D721Med (cell line): ENCODE measurements at regions not wholly inside any gene's neighbourhood (a gene's known extent, or its start where the extent isn't known, plus 50 kb on each side); places are given as distances from the start of the nearest gene placed in this dataset.

ENCODE experiments used
- DNase-seq: peaks from one replicate; pipeline ENCODE4 v3.0.0; 2011; ENCODE audit warnings: low spot score; ENCODE audit not compliant: insufficient read length
- FAIRE-seq: peaks from 2 replicates; lab custom pipeline; 2011; peaks lifted over from hg19 to GRCh38; lab: Jason Lieb, UNC
- TF ChIP-seq, protein P1 (sequence below): IDR thresholded peaks from 2 replicates; pipeline ENCODE4 v1.5.1; 2012; ENCODE audit warnings: mild to moderate bottlenecking, control low read depth; ENCODE audit not compliant: insufficient read depth; ENCODE audit errors: missing control alignments

DNA sequence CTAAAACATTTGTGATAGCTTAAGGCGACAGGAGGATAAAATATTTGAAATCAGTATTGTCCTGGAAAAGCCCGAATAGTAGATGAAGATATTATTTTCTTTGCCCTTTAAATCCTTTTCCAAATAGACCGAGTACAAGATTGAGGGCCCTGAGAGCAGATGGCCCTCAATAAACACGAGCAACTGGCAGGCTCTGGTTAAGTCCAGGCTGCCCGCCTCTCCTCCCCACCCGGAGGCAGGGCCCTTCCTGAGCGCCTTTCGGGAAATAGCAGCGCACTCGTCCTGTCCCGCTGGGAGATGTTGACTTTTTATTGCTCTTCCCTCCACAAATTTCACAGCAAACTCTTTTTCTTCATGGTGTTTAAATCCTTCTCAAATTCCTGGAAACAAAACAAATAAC is 50.8 kb upstream of the MAX start:
- TF ChIP-seq, protein P1, sequence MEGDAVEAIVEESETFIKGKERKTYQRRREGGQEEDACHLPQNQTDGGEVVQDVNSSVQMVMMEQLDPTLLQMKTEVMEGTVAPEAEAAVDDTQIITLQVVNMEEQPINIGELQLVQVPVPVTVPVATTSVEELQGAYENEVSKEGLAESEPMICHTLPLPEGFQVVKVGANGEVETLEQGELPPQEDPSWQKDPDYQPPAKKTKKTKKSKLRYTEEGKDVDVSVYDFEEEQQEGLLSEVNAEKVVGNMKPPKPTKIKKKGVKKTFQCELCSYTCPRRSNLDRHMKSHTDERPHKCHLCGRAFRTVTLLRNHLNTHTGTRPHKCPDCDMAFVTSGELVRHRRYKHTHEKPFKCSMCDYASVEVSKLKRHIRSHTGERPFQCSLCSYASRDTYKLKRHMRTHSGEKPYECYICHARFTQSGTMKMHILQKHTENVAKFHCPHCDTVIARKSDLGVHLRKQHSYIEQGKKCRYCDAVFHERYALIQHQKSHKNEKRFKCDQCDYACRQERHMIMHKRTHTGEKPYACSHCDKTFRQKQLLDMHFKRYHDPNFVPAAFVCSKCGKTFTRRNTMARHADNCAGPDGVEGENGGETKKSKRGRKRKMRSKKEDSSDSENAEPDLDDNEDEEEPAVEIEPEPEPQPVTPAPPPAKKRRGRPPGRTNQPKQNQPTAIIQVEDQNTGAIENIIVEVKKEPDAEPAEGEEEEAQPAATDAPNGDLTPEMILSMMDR = no peak
- DNase-seq (peak; percentile 73), FAIRE-seq (no peak)

DNA sequence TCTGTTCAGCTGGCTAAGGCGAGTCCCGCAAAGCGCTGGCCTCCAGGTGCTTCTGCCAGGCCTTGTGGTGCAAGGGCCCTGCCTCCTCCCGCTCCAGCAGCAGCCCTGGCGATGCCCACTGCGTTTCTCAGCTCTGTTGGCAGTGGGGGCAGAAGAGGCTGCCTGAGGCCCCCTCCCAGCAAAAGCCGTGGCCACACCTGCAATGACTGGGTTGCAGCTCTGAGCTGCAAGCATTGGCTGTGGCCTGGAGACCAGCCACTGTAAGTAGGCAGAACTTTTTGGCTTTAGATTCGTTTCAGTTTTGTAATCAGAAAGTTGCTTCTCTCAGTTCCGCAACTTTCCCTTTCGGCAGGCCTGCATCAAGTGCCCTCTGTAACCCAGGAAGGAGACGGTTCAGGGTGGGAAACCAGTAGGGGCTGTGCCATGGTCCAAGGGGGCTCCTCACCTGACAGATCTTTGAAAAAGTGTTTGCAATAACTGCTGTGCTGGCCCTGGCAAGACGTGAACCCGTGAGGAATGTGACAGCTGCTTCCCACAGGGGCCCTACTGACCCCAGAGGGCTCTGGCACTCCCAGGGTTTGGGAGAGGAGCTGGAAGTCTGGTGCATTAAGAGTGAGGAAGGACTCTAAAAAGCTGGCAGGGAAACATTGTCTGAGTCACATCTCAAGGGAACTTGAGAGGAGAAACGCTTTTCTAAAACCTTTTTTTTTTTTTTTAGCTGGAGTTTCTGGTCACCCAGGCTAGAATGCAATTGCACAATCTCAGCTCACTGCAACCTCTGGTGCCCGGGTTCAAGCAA is 54.5 kb upstream of the MAX start:
- no peak for DNase-seq
- no peak for FAIRE-seq
- TF ChIP-seq, protein P1 = no peak

DNA sequence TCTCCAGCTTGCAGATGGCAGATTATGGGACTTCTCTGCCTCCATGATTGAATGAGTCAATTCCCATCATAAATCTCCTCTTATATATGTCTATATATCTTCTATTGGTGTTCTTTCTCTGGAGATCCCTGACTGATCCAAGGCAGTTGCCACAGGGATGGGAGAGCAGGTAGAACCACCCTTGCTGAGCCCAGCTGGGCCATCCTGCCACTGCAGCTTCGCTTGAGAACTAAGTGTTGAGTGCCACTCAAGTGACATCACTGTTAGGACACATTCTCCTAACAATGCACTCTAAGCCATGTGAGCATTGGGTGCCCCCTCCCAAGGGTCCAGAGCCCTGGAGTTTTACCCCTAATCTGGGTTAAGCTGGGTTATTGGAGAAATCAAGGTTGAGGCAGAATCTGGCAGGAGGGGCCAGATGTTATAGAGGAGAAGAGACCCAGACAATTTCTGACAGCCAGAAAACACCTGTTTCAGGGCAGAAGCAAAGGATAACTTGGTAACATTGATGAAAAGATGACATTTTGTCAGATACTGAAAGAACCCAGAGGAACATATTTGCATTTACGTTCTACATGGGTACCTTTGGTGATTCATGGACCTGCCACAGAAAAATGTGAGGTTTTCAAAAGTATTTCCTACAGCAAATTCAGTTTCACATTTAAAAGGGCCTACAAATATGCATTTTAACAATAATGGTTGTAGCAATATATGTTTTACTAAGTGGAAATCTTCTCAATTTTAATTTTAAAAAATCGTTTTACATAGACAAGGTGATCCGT is 57.2 kb upstream of the MAX start:
- DNase-seq (no peak), FAIRE-seq (no peak)
- TF ChIP-seq, protein P1 = no peak

DNA sequence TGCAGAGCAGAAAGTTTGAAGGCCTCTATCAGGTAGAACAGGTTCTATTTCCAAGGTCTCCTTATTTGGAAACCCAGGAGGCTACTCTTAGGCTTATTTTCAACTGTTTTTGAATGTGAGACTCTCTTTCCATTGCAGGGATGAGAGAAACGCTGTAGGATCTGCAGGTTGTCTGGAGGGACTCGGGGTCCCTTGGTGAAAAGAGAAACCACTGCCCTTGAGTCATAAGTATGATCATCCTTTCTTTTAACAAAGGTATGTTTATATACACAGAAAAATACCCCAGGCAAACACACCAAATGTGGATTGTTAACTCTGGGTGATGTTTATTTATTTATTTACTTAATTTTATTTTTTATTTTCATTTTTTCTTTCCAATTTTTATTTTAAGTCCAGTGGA is 57.8 kb upstream of the MAX start:
- FAIRE-seq = no peak
- TF ChIP-seq, protein P1 = no peak
- no peak for DNase-seq

DNA sequence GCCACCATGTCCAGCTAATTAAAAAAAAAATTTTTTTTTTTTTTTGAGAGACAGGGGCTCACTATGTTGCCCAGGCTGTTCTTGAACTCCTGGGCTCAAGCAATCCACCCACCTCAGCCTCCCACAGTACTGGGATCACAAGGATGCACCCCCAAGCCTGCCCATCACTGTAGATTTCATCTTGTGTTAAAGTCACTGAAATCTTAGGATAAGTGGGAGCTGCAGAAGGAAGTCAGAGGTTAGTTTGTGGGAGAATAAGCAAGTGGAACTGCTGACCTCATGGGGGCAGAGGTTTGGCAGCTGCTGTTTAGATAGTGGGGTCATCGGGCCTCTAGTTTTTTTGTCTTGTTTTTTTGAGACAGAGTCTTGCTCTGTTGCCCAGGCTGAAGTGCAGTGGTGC is 59.7 kb upstream of the MAX start:
- FAIRE-seq (no peak), DNase-seq (no peak)
- TF ChIP-seq, protein P1 = no peak

DNA sequence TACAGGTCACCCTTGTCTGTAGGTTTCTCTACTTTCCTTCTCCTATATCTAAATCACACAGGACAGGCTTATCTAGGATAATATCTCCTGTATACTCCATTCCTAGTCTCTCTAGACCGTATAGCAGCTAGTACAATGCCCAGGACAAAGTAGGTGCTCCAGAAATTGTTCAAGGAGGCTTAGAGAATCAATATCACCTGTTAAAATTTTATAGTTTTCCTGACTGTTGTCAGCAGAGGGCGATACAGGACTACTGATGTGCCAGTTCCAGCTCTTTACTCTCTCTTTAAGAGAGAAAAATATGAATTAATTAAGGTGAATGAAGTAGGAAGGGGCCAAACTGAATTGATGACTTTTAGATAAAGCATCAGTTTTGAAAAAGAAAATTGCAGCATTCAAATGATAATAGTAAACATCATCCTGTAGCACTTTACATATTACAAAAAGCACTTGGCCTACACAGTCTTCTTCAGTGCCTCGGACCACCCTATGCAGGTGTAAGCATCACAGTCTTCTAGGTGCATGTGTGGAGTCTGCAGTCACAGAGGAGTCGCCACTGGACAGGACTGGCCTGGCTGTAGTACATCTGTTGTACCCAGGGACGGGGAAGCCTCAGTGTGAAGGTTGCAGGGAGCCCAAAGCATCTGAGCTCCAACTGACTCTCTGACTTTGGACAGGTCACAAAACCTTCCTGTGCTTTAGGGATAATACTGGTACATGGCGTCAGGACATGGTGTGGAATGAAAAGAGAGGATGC is 61.9 kb upstream of the MAX start:
- FAIRE-seq = no peak
- peak; percentile 43 for DNase-seq
- TF ChIP-seq, protein P1 = peak; percentile 76
